Activated T-helper 9 cell treated with anti-CD3 and anti-CD28 coated beads, Interleukin-2, amount 50 U/mL, for 16 hours (primary cell): ENCODE measurements at regions not wholly inside any gene's neighbourhood (a gene's known extent, or its start where the extent isn't known, plus 50 kb on each side); places are given as distances from the start of the nearest gene placed in this dataset.
"Not testable (repeated sequence)": the region's sequence is repeated elsewhere in the genome, so short reads cannot be mapped to it uniquely, and the experiment has no call there.

Experiments used
- DNase-seq: peaks from one replicate; pipeline ENCODE4 v3.0.0-alpha.2; 2020; ENCODE audit warnings: low read depth

- no peak for DNase-seq
Measured at GRCh38 chr3:105979961-105980360, 111.1 kb upstream of the CBLB start.

DNA sequence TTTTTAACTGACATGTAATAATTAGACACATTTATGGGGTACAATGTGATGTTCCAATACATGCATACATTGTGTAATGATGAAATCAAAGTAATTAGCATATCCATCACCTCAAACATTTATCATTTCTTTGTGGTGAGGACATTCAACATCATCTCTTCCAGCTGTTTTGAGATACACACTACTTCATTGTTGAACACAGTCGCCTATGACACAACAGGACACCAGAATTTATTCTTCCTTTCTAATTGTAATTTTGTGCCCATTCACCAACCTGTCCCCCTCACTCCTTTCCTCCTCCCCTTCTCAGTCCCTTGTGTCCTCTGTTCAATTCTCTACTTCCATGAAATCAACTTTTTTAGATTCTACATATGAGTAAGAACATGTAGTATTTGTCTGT, 113.4 kb upstream of the CBLB start:
- DNase-seq: no peak

DNA sequence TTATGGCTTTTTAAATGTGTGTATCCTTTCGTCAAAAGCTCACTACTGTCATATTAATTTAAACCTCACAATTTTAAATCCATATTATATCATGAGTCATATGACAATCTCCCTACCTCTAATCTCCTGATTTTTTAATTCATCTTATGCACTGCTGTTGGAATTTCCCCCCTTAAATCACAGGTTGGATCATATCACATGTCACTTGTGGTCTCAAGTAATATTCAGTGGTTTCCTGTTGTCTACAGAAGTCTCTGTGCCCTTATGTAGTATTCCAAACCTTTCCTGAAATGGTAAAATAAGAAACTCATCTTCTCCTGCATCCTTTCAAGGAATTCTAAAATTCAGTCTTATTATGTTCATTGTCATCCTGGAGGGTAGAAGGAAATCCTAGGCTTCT, 116.0 kb upstream of the CBLB start:
- DNase-seq: no peak

GRCh38 chr3:105986343-105986742, 117.5 kb upstream of the CBLB start:
- DNase-seq: not testable (repeated sequence)

GRCh38 chr3:105987809-105988208, 119.0 kb upstream of the CBLB start:
- no peak for DNase-seq

DNA sequence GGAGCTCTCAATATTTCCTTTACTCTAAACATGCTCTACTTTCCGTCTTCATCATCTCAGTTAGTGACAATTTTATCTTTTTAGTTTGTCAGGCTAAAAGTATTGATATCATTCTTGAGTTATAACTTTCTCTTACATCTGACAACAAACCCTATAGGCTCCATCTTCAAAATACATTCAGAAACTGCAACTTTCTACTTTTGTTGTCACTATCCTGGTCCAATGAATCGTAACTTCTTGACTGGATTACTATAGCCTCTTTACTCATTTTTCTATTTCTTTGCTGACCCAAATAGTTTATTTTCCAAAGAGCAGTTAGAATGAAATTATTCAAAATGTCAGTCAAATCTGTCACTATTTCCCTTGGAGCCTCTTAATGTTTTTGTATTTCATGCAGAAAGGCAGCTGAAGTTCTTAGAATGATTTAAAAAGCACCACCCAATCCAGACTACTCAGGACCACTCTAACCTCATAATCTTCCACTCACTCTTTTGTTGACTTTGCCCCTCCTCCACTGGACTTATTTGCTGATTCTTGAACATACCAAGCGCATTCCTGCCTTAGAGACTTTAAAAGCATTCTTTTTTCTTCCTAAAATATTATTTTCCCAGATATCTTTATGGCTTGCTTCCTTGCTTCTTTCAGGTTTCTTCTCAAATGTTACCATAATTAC, 119.9 kb upstream of the CBLB start:
- DNase-seq: no peak

DNA sequence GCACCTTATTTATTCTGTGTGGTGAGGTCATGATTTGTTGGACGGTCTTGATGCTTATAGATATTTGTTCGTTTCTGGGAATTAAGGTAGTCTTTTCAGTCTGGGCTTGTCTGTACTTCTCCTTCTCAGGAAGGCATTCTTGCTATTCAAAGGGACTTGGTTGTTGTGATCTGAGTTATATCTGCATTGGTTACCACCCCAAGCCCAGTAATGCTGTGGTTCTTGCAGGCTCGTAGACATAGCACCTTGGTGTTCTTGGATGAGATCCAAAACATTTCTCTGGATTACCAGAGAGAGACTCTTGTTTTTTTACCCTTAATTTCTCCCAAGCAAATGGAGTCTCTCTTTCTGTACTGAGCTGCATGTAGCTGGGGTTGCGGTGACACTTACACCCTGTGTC, 128.0 kb upstream of the CBLB start:
- no peak for DNase-seq

- no peak for DNase-seq
Measured at GRCh38 chr3:105997466-105997799, 128.6 kb upstream of the CBLB start.

DNA sequence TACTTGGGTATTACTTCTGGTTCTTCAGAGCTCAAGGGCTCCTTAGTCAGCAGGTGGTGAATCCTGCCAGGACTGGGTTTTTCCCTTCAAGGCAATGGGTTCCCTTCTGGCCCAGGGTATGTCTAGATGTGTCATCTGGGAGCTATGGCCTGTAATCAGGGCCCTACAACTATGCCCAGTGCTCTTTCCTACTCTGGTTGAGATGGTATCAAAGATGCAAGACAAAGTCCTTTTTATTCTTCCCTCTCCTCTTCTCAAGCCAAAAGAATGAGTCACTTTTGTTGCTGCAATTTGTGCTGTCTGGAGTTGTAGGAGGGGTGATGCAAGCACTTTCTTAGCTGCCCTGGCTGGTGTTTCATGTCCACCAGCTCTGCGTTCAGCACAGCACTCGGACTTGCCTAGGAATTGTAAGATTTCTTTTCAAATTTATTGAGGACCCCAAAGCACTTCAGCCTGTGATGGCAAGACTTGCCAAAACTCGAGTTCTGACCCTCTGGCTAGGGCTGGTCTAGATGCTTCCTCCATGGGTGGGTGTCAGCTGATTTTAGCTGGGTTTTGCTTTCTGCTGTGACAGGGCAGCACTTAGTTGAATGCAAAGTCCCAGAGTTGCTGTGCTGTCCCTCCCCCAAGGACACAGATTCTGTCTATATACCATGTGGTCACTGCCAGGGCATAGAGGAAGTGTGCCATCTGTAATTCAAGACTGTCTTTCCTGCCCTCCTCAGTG, 129.2 kb upstream of the CBLB start:
- no peak for DNase-seq

- DNase-seq: no peak
Measured at GRCh38 chr3:105999856-106000255, 131.0 kb upstream of the CBLB start.

DNA sequence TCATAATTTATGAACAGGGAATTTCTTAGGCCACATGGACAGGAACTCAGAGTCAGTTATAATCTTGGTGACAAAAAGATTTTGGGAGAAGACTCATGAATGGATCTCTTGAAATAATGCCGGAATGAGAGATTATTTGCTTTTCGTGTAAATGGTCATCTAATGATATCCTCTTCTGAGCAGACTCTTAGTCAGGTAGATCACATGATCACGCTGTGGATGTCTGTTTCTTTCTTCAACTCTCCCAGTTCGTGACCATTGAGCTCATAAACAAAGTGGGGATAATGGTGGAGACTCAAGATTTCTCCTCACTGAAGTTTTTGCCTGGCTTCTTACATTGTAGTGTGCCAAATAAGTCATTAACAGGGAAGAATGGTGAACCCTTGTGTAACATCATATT, 133.1 kb upstream of the CBLB start:
- DNase-seq: no peak

DNA sequence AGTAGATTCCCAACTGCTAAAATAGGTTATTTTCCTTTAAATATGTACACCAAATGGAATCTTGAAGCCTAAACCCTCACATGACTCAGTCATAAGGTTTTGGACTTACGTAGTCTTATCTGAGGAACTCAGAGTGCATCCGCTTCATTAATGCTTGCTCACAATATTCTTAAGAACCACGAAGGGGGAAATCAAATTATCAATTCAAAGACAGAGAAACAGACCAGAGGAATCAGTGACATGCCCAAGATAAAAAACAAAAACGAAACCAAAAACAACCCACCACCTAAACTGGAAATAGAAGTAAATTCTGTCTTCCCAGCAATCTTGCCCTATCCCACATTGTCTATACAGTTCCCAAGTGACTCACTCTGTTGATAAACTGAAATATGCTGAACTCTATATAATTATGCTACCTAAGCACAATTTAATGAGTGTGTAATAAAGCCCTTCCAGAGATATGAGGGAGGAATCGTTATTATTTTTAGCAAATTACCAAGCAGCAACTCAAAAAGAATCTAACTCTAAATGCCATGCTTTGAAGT, 135.4 kb upstream of the CBLB start:
- DNase-seq: no peak

GRCh38 chr3:106004826-106005225, 136.0 kb upstream of the CBLB start:
- DNase-seq: no peak

DNA sequence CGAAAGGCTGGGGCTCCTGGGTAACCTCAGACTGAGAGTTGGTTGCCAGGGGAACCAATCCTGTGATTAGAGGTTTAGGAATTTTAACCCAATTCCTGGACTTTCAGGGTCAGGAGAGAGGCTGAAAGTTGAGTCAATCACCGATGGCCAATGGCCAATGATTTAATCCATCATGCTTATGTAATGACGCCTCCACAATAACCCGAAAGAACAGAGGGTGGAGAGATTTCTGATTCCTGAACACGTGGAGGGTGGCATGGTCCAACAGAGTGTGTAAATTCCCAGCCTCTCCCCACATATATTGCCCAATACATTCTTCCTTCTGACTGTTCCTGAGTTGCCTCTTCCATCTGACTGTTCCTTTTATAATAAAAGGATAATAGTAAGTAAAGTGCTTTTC, 137.2 kb upstream of the CBLB start:
- DNase-seq: no peak

- DNase-seq: no peak
Measured at GRCh38 chr3:106006571-106006970, 137.8 kb upstream of the CBLB start.

DNA sequence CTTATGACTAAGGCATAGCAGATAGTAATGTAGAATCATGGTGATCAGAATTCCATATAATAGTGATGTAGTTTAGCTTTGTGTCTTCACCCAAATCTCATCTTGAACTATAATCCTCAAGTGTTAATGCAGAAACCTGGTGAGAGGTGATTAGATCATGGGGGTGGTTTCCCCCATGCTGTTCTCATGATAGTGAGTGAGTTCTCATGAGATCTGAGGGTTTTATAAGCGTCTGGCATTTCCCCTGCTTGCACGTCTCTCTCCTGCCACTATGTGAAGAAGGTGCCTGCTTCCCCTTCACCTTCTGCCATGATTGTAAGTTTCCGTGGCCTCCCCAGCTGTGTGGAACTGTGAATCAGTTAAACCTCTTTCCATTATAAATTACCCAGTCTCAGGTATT, 138.7 kb upstream of the CBLB start:
- no peak for DNase-seq

DNA sequence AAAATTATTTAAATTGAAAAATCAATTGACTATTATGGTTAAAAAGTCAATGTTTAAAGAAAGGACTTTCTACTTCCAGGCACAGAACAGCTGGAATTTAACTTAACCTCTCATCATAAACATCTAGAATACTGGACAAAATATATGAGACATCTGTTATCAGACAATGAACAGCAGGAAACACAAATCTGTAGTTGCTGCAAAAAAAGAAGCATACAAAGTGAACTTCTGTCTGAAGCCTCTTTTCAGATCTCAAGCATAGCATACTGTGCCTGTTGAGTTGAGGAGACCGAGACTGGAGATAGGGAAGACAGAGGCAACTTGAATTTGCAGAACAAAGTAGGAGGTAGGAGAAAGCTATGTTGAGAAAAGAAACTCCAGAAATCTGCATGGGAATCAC, 140.0 kb upstream of the CBLB start:
- DNase-seq: no peak

GRCh38 chr3:106010829-106011228, 142.0 kb upstream of the CBLB start:
- no peak for DNase-seq

DNA sequence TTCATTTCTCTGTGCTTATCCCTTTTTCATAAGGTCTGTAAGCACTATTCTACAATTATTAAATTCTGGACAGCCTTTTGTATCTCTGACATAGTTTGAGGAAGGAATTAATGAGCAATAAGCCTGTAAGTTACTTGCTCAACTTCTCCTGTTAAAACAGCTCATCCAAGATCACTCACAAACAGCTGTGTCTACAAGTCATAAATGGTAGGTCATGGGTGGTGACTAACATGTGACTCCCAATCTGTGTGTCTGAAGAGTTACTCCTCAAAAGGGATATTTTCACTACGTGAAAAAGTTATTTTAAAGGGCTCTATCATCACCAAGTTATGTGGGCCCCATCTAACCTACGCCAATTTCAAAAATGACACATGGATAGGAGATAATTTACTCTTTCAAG, 145.2 kb upstream of the CBLB start:
- DNase-seq: no peak

DNA sequence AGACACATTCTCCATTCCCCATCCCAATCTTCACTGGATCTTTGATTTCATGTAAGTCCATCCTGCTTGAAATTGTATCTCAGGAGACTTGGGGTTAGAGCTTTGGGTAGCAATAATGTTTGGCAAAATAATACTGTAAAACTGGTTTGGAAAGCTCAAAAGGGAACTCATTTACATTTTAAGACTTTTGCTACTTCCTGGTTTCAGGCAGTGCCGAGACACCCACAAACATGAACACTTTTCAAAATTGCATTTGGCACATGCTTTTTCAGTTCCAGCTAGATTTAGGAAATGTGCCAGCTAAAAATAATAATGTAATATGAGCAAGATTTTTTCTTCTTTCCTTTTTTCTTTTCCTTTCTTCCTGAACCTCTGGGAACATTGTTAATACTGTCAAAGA, 145.7 kb upstream of the CBLB start:
- no peak for DNase-seq

GRCh38 chr3:106014971-106015370, 146.2 kb upstream of the CBLB start:
- DNase-seq: no peak

DNA sequence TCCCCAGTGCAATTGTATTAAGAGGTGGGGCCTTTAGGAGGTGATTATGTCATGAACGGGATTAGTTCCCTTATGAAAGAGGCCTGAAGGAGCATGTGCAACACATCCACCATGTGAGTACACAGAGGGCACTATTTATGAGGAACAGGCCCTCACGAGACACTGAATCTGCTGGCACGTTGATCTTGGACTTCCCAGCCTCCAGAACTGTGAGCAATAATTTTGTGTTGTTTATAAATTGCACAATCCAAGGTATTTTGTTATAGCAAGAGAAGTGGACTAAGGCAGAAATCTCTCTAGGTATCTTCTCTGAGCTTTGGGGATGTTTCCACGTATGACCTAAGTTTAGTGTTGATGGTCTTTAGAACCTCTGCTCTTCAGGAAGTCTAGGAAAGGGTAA, 149.3 kb upstream of the CBLB start:
- DNase-seq: no peak

DNA sequence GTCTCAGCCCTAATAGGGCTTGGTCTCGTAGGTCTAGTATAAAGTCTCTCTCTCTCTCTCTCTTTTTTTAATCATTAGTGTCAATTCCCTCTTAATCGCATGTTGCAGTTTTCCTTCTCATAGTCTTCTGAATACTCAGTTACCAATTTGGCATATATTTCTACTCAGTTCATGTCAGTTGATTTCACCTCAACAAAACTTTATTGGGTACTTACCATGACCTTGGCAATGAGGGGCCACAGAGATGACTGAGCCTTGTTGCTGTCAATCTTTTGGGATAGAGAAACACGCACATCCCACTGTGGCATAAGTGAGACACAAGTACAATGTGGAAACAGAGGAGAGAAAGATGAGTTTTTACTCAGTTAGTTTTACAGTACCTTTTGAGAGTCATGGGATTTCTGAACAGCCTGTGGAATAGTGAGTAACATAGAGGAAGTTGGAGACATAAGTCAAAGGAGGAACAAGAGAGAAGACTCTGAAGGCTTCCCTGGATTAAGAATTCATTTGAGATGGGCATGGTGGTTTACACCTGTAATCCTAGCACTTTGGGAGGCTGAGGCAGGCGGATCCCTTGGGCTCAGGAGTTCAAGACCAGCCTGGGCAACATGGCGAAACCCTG, 150.2 kb upstream of the CBLB start:
- no peak for DNase-seq
